C4-2B (cell line): ENCODE measurements at regions not wholly inside any gene's neighbourhood (a gene's known extent, or its start where the extent isn't known, plus 50 kb on each side); places are given as distances from the start of the nearest gene placed in this dataset.

Experiments used
- ZFX ChIP-seq: fragments of 450-650 bp; IDR thresholded peaks from 2 replicates; pipeline ENCODE4 v1.6.1; 2017
- TF ChIP-seq, protein P1 (sequence below): fragments of 450-650 bp; conservative IDR thresholded peaks from 2 replicates; pipeline ENCODE4 v1.5.1; 2017; ENCODE audit warnings: mild to moderate bottlenecking

DNA sequence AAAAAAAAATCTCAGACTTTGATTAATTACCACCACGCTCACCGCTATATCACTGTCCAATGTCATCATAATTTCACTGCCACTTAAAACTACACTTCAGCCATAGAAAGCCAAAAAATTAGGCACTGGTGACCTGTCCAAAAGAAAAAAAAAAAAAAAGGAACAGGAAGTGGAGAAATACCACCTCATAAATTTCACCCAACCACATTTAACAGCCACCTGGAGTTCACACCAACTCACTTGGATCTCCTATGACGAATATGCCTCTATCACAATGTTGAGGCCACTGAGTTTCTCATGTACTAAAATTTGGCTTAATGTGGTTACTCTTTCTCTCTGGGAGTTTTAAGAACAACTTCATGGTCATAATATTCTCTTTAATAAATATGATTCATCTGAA lies 237.5 kb upstream of the RSPO3 start:
- TF ChIP-seq, protein P1, sequence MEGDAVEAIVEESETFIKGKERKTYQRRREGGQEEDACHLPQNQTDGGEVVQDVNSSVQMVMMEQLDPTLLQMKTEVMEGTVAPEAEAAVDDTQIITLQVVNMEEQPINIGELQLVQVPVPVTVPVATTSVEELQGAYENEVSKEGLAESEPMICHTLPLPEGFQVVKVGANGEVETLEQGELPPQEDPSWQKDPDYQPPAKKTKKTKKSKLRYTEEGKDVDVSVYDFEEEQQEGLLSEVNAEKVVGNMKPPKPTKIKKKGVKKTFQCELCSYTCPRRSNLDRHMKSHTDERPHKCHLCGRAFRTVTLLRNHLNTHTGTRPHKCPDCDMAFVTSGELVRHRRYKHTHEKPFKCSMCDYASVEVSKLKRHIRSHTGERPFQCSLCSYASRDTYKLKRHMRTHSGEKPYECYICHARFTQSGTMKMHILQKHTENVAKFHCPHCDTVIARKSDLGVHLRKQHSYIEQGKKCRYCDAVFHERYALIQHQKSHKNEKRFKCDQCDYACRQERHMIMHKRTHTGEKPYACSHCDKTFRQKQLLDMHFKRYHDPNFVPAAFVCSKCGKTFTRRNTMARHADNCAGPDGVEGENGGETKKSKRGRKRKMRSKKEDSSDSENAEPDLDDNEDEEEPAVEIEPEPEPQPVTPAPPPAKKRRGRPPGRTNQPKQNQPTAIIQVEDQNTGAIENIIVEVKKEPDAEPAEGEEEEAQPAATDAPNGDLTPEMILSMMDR, result no peak
- no peak for TF ChIP-seq ZFX
